NCI-H2196 treated with DMSO at 0.1 percent for 48 hours (cell line): ENCODE measurements at regions not wholly inside any gene's neighbourhood (a gene's known extent, or its start where the extent isn't known, plus 50 kb on each side); places are given as distances from the start of the nearest gene placed in this dataset.
"Not testable (repeated sequence)": the region's sequence is repeated elsewhere in the genome, so short reads cannot be mapped to it uniquely, and the experiment has no call there.

Experiments used
- DNase-seq: peaks from one replicate; lab custom pipeline; 2025; ENCODE audit not compliant: unreplicated experiment; lab: John Stamatoyannopoulos, UW

GRCh38 chr4:114236171-114236769 is 256.8 kb upstream of the ARSJ start:
- DNase-seq: no peak

- DNase-seq: no peak
Observed at GRCh38 chr4:114237997-114238396, 258.6 kb upstream of the ARSJ start.

GRCh38 chr4:114249561-114249960 is 270.1 kb upstream of the ARSJ start:
- no peak for DNase-seq

GRCh38 chr4:114249976-114250375 is 270.5 kb upstream of the ARSJ start:
- DNase-seq: no peak

- DNase-seq: no peak
Observed at GRCh38 chr4:114250439-114250891, 271.0 kb upstream of the ARSJ start.

GRCh38 chr4:114251020-114251419 is 271.6 kb upstream of the ARSJ start:
- no peak for DNase-seq

- no peak for DNase-seq
Observed at GRCh38 chr4:114252499-114252898, 273.1 kb upstream of the ARSJ start.

- no peak for DNase-seq
Observed at GRCh38 chr4:114257501-114257900, 278.1 kb upstream of the ARSJ start.

GRCh38 chr4:114262421-114262820 is 283.0 kb upstream of the ARSJ start:
- not testable (repeated sequence) for DNase-seq

GRCh38 chr4:114263233-114263632 is 283.8 kb upstream of the ARSJ start:
- DNase-seq: no peak

GRCh38 chr4:114264452-114264851 is 285.0 kb upstream of the ARSJ start:
- no peak for DNase-seq

GRCh38 chr4:114264877-114265291 is 285.4 kb upstream of the ARSJ start:
- no peak for DNase-seq

GRCh38 chr4:114265342-114265741 is 285.9 kb upstream of the ARSJ start:
- no peak for DNase-seq

- DNase-seq: no peak
Observed at GRCh38 chr4:114267976-114268375, 288.5 kb upstream of the ARSJ start.

GRCh38 chr4:114271031-114271430 is 291.6 kb upstream of the ARSJ start:
- DNase-seq: no peak

GRCh38 chr4:114272226-114272625 is 292.8 kb upstream of the ARSJ start:
- DNase-seq: no peak

GRCh38 chr4:114273238-114273637 is 293.8 kb upstream of the ARSJ start:
- DNase-seq: no peak

- DNase-seq: no peak
Observed at GRCh38 chr4:114277690-114278089, 298.2 kb upstream of the ARSJ start.

GRCh38 chr4:114279066-114279465 is 299.6 kb upstream of the ARSJ start:
- DNase-seq: no peak

GRCh38 chr4:114279711-114280110 is 300.3 kb upstream of the ARSJ start:
- DNase-seq: no peak

GRCh38 chr4:114280645-114281044 is 301.2 kb upstream of the ARSJ start:
- DNase-seq: no peak

- no peak for DNase-seq
Observed at GRCh38 chr4:114281164-114281960, 301.9 kb upstream of the ARSJ start.

- DNase-seq: no peak
Observed at GRCh38 chr4:114282937-114283336, 303.5 kb upstream of the ARSJ start.
